Inflammatory macrophage treated with lipopolysaccharide for 1 hour (primary cell): ENCODE measurements at regions not wholly inside any gene's neighbourhood (a gene's known extent, or its start where the extent isn't known, plus 50 kb on each side); places are given as distances from the start of the nearest gene placed in this dataset.
"Not testable (repeated sequence)": the region's sequence is repeated elsewhere in the genome, so short reads cannot be mapped to it uniquely, and the experiment has no call there.

Source experiments
- DNase-seq, 2 donors: peaks; one replicate each; pipeline ENCODE4 v3.0.0-alpha.2; 2020 to 2022

DNA sequence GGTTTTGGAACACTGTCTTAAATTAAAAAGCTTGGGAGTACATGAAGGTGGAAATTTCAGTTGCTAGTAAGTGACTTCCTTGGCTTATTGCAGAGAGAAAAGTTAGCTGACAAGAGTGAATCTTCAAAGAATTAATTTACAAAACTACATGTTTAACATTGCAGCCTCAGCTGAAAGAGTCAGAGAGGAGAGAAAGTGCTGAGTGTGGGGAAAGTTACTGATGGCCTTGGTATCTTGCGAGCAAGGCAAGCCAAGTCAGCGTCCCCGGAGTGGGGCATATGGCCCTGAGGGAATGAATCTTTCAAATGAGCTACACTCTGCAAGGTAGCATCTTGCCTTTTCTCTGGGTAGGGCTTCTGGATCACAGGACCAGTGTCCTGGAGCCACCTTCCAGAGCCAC, 131.3 kb downstream of the LPIN1 start:
- DNase-seq, result no peak

DNA sequence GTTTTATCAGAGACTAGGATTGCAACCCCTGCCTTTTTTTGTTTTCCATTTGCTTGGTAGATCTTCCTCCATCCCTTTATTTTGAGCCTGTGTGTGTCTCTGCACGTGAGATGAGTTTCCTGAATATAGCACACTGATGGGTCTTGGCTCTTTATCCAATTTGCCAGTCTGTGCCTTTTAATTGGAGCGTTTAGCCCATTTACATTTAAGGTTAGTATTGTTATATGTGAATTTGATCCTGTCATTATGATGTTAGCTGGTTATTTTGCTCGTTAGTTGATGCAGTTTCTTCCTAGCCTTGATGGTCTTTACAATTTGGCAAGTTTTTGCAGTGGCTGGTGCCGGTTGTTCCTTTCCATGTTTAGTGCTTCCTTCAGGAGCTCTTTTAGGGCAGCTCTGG, 138.8 kb downstream of the LPIN1 start:
- not testable (repeated sequence) for DNase-seq

DNA sequence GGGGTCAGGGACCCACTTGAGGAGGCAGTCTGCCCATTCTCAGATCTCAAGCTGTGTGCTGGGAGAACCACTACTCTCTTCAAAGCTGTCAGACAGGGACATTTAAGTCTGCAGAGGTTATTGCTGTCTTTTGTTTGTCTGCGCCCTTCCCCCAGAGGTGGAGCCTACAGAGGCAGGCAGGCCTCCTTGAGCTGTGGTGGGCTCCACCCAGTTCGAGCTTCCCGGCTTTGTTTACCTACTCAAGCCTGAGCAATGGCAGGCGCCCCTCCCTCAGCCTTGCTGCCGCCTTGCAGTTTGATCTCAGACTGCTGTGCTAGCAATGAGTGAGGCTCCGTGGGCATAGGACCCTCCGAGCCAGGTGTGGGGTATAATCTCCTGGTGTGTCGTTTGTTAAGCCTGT, 140.5 kb downstream of the LPIN1 start:
- DNase-seq, result not testable (repeated sequence)

DNA sequence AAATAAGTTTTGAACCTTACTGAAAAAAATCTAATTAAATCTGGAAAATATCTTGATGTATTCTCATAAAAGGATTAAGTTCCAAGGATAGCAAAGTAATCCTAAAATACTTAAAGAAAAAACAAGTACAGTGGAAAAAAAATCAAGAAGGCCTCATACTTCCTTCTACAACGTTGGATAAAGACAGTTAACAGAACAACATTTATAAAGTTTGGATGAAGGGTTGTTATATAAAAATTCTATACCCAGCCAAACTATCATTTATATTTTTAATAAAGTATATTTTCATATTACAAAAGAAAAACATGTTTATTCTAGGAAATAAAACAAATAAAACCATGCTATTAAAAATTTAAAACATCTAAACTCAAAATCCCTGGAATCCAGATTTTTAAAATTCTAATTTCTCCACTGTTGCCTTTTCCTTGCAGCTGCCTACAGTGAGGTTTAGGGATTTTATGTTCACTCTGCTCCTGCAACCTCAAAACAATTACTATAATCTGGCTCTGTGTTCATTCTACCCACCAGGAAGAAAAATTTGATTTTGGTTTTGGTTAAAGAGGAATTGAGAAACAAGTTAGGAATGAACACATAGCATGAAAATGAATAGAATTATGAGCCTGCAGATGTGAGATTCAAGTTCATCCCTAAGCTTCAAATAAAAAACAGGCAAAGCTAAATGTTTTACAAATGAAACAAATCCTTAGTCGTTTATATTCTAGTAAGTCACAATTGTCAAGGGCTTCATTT, 142.8 kb downstream of the LPIN1 start:
- DNase-seq, result no peak

DNA sequence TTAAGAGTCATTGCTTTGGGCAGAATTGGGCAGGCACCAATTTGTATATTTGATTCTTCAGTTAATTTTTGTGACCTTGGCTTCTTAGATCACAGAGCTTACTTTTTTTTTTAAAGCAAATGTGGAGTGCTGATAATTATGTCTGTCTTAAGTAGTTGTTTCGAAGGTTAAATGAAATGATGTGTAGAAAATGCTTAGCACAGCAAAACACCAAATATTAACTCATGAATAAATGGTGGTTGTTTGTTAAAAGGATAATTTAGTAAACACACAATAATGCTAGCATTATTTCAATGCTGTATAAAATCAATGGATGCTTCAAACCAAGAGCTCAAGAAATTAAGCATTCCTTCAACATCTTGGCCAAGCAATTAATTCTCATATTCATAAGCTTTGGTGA, 143.4 kb downstream of the LPIN1 start:
- no peak for DNase-seq

DNA sequence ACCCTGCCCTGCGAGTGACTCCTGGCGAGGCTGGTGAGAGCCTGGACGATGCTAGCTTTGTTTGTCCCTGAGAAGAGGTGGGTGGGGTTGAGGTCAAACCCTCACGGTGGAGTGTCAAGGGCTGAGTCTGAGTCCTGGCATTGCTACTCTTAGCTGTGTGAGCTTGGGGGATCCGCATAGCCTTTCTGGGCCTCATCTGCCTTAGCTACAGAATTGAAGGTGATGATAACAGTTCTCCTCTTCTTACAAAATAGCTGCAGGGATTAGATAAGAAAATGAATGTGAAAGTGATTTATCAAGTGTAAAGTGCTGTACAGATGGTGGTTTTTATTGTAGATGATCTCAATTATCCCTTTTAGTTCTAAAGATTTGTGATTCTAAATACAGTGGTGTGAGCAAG, 144.6 kb downstream of the LPIN1 start:
- DNase-seq, result no peak

DNA sequence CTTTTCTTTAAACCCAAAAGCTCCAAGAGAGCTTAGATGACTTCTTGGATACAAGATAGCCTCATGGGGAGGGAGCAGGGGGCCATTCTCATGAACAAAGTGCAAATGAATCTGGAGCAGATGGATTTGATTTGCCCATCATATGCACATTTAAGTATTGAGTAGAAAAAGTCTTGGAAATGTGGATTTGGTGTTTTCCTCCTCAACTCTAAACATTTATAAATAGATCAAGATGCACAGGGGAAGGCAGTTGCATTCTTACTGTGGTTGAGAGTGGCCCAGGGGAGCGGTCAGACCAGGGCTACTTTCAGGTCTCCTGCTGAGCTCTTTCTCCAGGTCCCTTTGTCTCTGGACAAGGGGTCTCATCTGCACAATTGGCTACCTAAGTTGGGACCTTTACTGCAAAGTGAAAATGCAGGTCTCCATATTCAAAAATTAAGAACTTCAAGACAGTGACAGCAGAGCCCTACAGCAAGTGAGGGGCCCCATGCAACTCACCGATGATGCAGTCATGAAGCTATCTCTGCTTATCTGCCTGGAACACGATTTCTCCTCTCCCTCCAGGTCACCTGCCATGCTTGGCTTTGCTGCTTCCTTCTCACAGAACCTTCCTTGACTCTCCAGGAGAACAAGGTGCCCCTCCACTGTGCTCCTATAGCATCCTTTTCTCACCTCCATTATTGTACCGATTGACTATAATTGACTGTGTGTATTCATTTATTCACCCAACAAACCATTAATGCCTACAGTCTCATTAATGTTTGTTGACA, 145.4 kb downstream of the LPIN1 start:
- no peak for DNase-seq

DNA sequence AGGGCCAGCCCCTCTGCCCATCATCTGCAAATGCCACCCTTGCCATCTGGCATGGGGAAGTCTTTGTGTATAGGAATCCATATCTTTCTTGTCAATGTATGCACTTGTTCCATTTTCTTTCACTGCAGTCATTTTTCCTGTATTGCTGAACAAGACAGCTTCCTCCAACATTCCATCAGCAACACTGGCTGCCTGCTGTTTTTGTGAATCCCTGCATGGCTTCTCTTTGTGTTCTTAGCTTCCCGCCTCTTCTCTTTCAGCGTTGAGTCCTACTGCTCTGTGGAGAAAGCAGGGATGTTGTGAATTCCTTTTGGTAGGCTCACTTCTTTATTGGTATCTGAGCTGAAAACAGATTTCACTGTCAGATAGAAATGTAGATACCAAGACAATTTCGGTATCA, 150.0 kb downstream of the LPIN1 start:
- no peak for DNase-seq

DNA sequence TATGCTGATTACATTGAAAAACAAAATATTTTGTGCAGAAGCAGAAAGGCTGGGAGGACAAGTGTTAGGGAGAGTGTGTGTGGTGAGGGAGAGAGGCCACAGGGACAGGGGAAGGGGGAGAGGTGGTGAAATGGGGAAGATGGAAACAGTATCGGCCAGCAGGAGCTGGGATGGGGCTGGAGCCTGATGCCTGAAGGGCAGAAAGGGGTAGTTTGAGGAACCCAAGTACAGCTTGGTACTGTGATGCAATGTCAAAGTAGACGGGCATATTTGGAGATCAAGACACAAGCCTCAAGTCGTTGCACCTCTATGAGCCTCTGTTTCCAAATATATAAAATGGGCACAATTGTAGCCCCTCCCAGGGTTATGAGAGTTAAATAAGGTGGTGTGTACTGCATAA, 152.1 kb downstream of the LPIN1 start:
- peak in 1 of 2 donors; percentile 9 for DNase-seq

DNA sequence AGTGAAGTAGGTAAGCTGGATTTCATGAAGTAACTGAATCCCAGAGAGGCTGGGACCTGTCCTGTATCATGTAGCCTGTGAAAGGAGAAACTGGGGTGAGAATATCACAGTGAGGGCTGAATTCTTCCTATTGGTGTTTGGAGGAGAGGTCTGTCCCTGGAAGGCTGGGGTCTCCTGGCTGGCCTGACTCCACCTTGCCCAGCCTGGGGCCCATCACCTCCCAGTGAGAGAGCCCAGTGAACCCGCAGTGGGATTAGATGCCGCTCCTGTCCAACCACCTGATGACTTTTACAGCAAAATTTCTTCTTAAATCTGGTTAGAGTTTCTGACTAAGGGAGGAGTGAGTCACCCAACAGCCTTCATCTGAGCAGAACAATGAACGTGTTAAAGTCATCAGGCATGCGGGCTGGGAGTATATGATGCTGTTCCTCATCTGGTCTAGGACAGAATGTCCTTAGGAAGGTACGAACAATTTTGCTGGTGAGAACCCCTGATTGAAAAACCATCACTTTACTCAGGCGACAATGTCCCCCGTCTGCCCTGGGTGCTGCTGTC, 152.9 kb downstream of the LPIN1 start:
- DNase-seq, result no peak

DNA sequence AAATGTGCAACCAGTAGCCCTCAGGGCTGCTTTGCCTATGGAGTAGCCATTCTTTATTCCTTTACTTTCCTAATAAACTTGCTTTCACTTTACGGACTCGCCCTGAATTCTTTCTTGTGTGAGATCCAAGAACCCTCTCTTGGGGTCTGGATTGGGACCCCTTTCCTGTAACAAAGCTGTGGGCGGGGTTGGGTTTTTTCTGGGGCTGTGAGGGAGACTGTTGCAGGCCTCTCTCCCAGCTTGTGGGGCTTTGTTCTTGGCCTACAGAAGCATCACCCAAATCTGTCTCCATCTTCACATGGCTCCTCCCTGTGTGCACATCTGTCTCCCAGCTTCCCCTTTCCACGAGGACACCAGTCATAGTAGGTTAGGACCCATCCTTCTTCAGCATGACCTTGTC, 154.5 kb downstream of the LPIN1 start:
- not testable (repeated sequence) for DNase-seq

DNA sequence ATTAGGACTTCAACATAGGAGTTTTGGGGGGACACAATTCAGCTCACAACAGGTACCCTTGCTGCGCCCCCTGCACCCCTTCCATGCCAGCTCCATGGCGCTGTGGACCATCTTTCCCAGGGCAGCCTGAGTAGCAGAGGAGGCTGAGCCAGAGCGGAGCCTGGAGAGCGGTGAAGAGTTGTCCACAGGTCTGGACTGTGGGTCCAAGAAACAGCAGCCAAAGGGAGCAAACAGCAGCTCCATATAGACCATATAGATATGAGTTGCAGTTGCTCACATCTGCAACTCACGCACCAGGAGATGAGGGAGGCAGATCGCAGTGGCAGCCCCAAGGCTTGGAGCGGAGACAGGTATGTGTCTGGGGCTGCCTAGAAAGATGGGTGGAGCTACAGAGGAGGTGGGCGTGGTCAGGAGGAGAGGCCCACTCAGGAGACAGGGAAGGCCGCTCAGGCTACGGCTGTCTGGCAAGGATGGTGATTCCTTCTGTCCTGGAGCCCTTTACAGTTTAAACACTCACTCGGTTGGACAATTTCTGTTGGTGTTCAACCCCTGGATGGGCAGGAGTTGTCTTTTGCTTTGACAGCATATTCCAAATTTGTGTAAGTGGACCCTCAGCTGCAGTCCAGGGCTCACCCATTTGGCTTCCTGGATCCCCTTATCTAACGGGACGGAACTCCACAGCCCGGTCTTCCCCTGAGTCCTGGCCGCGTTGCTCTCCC, 155.1 kb downstream of the LPIN1 start:
- no peak for DNase-seq

DNA sequence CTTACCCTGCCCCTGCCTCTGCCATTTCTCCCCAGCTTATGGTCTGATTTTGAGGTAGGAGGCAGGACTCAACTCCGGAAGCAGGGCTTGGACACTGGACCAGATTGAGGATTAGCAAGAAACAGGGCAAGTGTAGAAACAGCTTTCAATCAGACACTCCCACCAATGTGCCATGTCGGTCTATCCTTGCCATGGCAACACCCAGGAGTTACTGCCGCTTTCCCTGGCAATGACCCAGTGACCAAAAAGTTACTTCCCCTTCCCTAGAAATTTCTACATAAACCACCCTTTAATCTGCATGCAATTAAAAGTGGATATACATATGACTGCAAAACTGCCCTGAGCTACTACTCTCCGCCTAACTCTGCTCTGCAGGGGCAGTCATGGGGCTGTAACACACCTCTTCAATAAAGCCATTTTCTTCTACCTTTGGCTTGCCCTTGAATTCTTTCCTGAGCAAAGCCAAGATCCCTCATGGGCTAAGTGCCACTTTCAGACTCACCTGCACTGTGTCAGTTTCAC, 156.7 kb downstream of the LPIN1 start:
- peak; percentile 65 to 73 for DNase-seq

DNA sequence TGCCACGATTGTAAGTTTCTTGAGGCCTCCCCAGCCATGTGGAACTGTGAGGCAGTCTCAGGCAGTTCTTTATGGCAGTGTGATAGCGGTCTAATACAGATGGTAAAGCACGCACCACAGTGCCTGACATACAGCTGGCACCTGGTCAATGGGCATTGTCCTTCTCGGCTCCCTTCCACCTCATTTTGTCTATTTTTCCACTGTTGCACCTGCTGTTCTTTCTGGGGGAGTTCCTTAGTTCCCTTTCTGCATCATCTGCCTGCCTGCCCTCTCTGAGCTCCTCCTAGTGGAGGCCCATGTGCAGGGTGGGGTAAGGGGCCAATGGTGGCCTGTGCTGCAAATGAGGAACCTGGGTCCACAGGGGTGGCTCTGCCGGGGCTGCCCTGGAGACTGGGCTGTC, 157.6 kb downstream of the LPIN1 start:
- peak in 1 of 2 donors; percentile 34 for DNase-seq

DNA sequence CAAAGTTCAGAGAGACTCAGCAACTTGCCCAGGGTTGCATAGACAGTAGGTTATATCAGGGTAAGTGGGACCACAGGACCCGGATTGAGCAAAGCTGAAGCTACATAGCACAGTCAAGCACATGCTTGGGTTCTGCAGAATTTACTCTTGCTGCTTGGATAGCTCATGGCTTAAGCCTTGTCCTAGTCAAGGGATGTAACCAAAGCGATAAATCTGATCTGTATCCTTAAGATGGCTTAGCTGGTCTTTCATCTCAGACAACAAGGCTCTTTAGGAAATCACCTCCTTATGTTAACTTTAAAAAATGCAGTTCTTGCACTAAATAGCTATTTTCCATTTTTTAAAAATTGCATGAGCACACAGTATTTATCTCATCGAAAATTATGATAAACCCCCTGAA, 158.5 kb downstream of the LPIN1 start:
- DNase-seq, result no peak

DNA sequence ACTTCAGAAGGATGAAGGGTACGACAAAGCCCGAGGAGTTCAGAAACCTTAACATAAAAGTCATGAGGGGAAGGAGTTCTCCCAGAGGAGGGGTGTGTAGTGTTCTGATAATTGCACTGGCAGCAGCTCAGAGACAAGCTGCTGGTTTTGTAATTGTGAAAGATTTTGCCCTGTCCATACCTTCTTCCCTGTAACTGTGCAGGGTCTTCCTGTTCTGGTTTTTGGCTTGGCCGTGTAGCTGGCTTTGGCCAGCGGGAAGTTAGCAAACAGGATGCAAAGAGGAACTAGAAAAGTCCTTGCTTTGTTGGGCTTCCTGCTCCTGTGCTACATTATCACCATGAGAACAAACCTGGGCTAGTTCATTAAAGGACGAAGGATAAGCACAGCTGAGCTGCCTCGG, 160.8 kb downstream of the LPIN1 start:
- peak; percentile 47 to 62 for DNase-seq

DNA sequence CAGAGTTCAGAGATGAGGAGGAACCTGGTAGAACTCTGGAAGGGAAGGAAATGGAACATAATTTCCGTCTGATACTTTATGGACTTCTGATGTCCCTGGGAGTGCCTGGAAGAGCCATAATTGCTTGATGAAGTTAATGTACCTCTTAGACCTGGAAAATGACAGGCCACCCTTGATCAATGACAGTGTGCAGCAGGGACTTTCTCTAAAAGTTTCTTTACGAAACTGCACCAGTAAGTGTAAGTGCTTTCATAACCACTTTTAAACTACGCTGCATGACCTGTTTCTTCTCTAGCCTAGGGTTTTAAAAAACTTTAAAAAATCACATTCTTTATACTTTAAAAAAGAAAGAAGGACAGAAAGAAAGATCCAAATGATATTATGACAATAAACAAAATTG, 164.5 kb downstream of the LPIN1 start:
- no peak for DNase-seq

DNA sequence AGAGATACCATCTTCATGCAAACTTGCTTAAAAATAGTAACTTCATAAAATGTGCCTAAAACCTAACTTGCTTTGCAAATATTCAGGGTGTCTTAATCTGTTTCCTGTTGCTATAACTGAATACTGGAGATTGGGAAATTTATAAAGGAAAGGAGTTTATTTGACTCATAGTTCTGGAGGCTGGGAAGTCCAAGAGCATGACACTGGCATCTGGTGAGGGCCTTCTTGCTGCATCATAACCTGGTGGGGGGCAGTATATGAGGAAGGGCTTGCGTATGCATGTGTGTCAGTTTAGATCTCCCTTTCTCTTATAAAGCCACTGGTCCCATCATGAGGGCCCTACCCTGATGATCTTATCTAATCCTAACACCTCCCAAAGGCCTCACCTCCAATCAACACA, 166.5 kb downstream of the LPIN1 start:
- peak in 1 of 2 donors; percentile 28 for DNase-seq

DNA sequence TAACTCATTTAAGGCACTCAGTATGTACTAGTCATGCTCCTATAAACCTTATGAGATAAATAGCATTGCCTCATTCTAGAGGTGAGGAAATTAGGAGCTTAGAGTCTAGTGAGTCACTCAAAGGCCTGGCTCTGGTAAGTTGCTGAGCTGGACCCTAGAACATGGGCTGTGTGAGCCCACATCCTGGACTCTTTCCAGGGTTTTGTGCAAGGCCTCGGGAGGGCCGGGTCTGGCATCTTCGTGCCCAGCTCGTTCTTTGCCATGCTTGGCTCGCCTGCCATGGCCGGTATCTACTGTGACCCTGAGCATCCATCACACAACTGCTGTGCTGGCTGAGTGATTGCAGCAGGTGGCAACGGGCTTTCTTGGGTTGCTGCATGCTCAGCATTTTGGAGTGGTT, 168.0 kb downstream of the LPIN1 start:
- DNase-seq, result peak; percentile 24 to 49

DNA sequence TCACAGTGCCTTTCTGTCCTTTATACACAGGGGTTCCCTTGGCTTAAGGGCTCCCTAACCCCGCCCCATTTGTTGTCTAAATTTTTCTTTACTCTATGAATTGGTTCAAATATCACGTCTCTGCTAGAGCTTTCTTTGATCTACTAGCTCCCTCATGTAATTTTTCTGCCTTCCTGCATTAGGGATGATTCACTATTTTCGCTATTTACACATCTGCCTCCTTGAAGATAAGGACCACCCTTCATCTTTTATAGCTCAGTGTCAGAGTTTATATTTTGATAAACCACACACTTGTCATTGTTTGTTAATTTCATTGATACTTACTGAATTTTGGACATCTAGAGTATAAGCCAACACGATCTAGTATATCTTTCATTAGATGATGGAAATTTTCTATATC, 169.2 kb downstream of the LPIN1 start:
- no peak for DNase-seq

DNA sequence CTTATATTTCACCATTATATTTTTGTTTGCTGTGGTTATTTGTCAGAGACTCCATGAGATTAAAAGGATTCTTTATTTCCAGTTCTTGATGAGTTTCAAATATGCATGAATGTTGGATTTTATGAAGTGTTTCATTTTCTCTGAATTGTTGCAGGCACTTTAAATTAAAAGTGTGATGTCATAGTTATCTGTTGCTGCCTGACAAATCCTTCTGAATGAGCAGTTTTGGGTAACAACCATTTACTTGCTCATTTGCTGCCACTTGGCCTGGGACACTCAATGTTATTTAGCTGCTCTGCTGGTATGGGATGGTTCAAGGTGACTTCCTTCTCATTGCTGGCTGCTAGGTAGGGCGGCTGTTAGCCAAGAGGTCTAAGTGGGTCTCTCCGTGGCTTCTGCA, 173.5 kb downstream of the LPIN1 start:
- no peak for DNase-seq

DNA sequence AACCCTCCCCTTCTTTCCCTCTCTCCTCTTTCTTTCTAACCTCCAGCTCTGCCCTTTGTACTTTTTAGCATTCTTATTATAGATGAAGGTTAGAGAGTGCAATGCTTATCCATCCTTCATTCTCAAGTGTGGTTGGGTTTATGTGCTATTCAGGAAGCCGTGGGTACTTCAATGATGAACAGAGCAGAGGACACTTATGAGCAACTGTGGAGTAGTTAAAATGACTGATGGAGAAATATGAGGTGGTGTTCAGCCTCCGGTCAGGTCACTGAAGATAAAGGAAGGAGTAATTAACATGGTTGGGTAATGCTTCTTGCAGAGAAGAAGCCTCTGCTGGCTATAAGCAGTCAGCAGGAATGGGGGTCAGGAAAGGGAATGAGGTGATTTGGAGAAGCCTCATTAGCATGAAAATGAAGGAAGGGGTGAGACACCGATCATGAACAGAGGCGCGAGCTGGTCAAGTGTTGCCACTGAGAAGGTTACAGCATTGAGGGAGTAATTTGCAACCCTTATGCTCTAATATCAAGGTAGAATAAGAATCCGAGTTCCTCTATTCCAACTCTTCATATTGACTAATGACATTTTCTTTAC, 174.7 kb downstream of the LPIN1 start:
- DNase-seq, result no peak

DNA sequence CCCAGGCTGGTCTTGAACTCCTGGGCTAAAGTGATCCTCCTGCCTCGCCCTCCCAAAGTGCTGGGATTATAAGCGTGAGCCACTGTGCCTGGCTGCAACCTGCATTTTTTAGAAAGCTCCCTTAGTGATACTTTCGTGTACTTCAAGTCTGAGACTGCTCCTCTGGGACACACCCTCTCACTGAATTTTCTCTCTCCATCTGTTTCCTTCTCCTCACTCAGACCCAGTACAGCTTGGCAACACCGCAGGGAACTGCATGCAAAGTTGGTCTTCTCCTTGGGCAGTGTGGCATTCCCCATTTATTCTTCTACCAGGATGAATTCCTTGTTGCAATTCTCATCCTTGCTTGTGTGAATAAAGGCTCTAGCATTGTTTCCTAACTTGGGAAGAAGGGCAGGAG, 175.9 kb downstream of the LPIN1 start:
- no peak for DNase-seq
